ENCODE measurements at regions not wholly inside any gene's neighbourhood (a gene's known extent, or its start where the extent isn't known, plus 50 kb on each side); places are given as distances from the start of the nearest gene placed in this dataset.

- TF ChIP-seq, protein P1, sequence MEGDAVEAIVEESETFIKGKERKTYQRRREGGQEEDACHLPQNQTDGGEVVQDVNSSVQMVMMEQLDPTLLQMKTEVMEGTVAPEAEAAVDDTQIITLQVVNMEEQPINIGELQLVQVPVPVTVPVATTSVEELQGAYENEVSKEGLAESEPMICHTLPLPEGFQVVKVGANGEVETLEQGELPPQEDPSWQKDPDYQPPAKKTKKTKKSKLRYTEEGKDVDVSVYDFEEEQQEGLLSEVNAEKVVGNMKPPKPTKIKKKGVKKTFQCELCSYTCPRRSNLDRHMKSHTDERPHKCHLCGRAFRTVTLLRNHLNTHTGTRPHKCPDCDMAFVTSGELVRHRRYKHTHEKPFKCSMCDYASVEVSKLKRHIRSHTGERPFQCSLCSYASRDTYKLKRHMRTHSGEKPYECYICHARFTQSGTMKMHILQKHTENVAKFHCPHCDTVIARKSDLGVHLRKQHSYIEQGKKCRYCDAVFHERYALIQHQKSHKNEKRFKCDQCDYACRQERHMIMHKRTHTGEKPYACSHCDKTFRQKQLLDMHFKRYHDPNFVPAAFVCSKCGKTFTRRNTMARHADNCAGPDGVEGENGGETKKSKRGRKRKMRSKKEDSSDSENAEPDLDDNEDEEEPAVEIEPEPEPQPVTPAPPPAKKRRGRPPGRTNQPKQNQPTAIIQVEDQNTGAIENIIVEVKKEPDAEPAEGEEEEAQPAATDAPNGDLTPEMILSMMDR (IDR thresholded peaks at IDR 0.05; ENCODE audit: low read depth, low read length): no peak
- Histone ChIP-seq H3K4me1 (no peaks in the 10 kb centered on the region; the same call in 1 of the 2 replicates), H3K36me3 (no peaks in the 10 kb centered on the region), H3K27me3 (no peaks in the 10 kb centered on the region), H3K4me3 (ENCODE audit: low read depth, low read length) (no peak overlapping the region), H3K9me3 (no peaks in the 10 kb centered on the region)
- DNase-seq: no peak
Measured at GRCh38 chr12:46560089-46560488, 187.5 kb upstream of the SLC38A2 start.

- Histone ChIP-seq H3K9me3 (no peaks in the 10 kb centered on the region), H3K27me3 (no peaks in the 10 kb centered on the region), H3K4me1 (no peaks in the 10 kb centered on the region; the same call in 1 of the 2 replicates), H3K36me3 (no peaks in the 10 kb centered on the region), H3K4me3 (ENCODE audit: low read depth, low read length) (no peak overlapping the region)
- TF ChIP-seq, protein P1 (IDR thresholded peaks at IDR 0.05; ENCODE audit: low read depth, low read length): no peak
- no peak for DNase-seq
Measured at GRCh38 chr12:46559311-46559710, 186.7 kb upstream of the SLC38A2 start.

GRCh38 chr12:46558677-46559076 lies 186.1 kb upstream of the SLC38A2 start:
- TF ChIP-seq, protein P1 (IDR thresholded peaks at IDR 0.05; ENCODE audit: low read depth, low read length): no peak
- H3K4me1 ChIP-seq: no peaks in the 10 kb centered on the region; the same call in 1 of the 2 replicates
- no peaks in the 10 kb centered on the region for H3K27me3 ChIP-seq
- DNase-seq: no peak
- no peak overlapping the region for H3K4me3 ChIP-seq (ENCODE audit: low read depth, low read length)
- no peaks in the 10 kb centered on the region for H3K36me3 ChIP-seq
- no peaks in the 10 kb centered on the region for H3K9me3 ChIP-seq

GRCh38 chr12:46557539-46558373 lies 185.2 kb upstream of the SLC38A2 start:
- H3K36me3 ChIP-seq: no peaks in the 10 kb centered on the region
- TF ChIP-seq, protein P1 (IDR thresholded peaks at IDR 0.05; ENCODE audit: low read depth, low read length): no peak
- DNase-seq: no peak
- H3K27me3 ChIP-seq: no peaks in the 10 kb centered on the region
- H3K9me3 ChIP-seq: no peaks in the 10 kb centered on the region
- no peak overlapping the region for H3K4me3 ChIP-seq (ENCODE audit: low read depth, low read length)
- H3K4me1 ChIP-seq: no peaks in the 10 kb centered on the region; the same call in 1 of the 2 replicates

DNA sequence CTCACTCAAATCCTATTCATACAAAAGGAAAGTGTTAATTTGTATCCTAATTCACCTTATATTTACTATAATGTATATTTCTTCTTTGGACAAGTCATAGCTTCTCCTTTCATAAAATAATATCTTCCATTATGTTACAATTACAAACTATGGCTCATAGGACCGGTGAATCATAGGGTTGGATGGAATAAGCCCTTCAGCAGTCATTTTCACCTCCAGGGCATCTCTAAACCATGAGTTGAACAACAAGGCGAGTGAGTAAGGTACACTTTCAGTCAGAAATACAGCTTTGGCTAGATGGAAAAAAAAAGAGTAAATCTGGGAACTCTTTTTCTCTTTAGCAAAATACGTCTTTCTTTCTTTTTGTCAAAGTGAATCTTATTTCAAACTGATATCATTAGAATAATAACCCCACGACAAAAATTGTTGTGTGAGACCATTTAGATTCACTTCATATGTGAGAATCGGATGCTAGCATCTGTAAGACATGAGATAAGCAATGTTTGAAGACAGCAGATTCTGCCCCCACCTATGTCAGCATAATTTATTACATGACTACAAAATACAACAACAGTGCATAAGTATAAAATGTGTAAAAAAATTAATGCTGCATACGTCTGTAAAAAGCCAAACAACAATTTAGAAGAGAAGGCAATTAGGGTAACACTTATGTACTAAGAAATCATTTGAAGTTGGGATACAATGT lies 184.4 kb upstream of the SLC38A2 start:
- no peaks in the 10 kb centered on the region; the same call in 1 of the 2 replicates for H3K4me1 ChIP-seq

More for the DNA sequence above, 184.4 kb upstream of the SLC38A2 start:
- no peak overlapping the region for H3K4me3 ChIP-seq (ENCODE audit: low read depth, low read length)
- no peaks in the 10 kb centered on the region for H3K36me3 ChIP-seq
- no peaks in the 10 kb centered on the region for H3K27me3 ChIP-seq
- H3K9me3 ChIP-seq: no peaks in the 10 kb centered on the region
- no peak for DNase-seq
- TF ChIP-seq, protein P1 (IDR thresholded peaks at IDR 0.05; ENCODE audit: low read depth, low read length): no peak
